Smooth muscle cell (in vitro differentiated cells): ENCODE measurements at regions not wholly inside any gene's neighbourhood (a gene's known extent, or its start where the extent isn't known, plus 50 kb on each side); places are given as distances from the start of the nearest gene placed in this dataset.

Source experiments
- DNase-seq: peaks from one replicate; lab custom pipeline; 2025; ENCODE audit not compliant: unreplicated experiment; lab: John Stamatoyannopoulos, UW
- H2AFZ ChIP-seq: fragments of 200-600 bp; sonication (generic); 2 replicates; pipeline ENCODE4 v1.6.0; 2016; ENCODE audit warnings: antibody characterized with exemption, low read depth, mild to moderate bottlenecking
- H3F3A ChIP-seq: fragments of 200-600 bp; sonication (generic); 2 replicates; pipeline ENCODE4 v1.6.0; 2017; ENCODE audit warnings: antibody characterized with exemption, low read depth
- H3K27ac ChIP-seq: fragments of 200-600 bp; sonication (generic); 2 replicates; pipeline ENCODE4 v1.5.1; 2016; ENCODE audit warnings: low read depth, mild to moderate bottlenecking
- H3K27me3 ChIP-seq: fragments of 200-600 bp; sonication (generic); 2 replicates; pipeline ENCODE4 v1.6.1; 2016; ENCODE audit warnings: low read depth, mild to moderate bottlenecking
- H3K36me3 ChIP-seq: fragments of 200-600 bp; sonication (generic); 2 replicates; pipeline ENCODE4 v1.5.1; 2016; ENCODE audit warnings: low read depth
- H3K4me1 ChIP-seq: fragments of 200-600 bp; sonication (generic); 2 replicates; pipeline ENCODE4 v1.5.1; 2016; ENCODE audit warnings: low read depth
- H3K4me2 ChIP-seq: fragments of 200-600 bp; sonication (generic); 2 replicates; pipeline ENCODE4 v1.6.0; 2016; ENCODE audit warnings: mild to moderate bottlenecking
- H3K4me3 ChIP-seq: fragments of 200-600 bp; sonication (generic); 2 replicates; pipeline ENCODE4 v1.5.1; 2016; ENCODE audit warnings: mild to moderate bottlenecking
- H3K79me2 ChIP-seq: fragments of 200-600 bp; sonication (generic); 2 replicates; pipeline ENCODE4 v1.6.0; 2016; ENCODE audit warnings: low read depth, mild to moderate bottlenecking
- H3K9ac ChIP-seq: fragments of 200-600 bp; sonication (generic); 2 replicates; pipeline ENCODE4 v1.6.0; 2016; ENCODE audit warnings: low read depth
- H3K9me3 ChIP-seq: fragments of 200-600 bp; sonication (generic); replicated peaks from 2 replicates; pipeline ENCODE4 v1.5.1; 2016; ENCODE audit warnings: low read depth
- H4K20me1 ChIP-seq: fragments of 200-600 bp; sonication (generic); 2 replicates; pipeline ENCODE4 v1.6.0; 2016; ENCODE audit warnings: low read depth
- CTCF ChIP-seq: fragments of 200-600 bp; sonication (generic); IDR thresholded peaks from 2 replicates; pipeline ENCODE4 v1.5.1; 2017; ENCODE audit warnings: borderline replicate concordance, mild to moderate bottlenecking, antibody characterized with exemption; ENCODE audit not compliant: insufficient read depth, poor library complexity, severe bottlenecking
- WGBS: methylation state at CpG from one replicate; pipeline ENCODE4 v1.1.7; 2016; ENCODE audit warnings: low lambda C conversion rate; 5-methylcytosine and 5-hydroxymethylcytosine counted together

DNA sequence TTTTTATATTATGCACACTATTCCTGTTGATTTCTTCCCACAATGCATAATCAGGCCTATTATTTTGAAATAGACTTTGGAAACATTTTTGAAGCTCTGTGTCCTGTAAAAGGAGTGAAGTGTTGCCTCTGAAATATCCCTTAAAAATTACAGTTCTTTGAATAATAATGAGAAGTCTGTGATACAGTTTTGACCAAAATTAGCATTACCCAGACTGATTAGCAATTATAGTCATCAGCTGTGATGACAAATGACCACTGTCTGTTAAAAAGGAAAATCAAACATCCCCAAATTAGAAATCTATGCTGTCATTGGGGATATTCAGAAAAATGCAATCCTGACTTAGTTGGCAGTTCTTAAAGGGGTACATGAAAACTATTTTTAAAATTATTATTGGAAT lies 63.7 kb downstream of the PTGS2 start:
- no peak overlapping the region for H3K27ac ChIP-seq
- H3F3A ChIP-seq, result no peaks in the 10 kb centered on the region

DNA sequence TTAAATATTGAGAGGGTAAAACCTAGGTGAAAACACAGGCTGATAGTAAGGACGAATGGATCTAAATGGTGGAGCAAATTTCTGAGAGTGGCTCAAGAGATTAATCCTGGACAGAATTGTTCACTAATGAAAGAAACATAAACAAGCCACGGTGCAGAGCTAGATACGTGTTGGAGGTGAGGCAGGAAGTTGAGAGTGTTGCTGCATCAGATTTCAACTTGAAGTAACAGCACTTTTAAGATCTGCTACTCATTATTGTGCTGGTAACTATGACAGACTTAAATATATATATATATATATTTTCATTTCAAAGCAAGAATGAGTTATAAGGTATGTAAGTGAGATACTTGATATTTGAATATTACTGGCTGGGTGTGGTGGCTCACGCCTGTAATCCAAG lies 64.9 kb downstream of the PTGS2 start:
- 88% methylated on average over 4 of the region's 4 CpGs for WGBS
- Histone ChIP-seq H2AFZ (no peak overlapping the region), H3K9me3 (no peaks in the 10 kb centered on the region), H3K27ac (no peak overlapping the region), H3F3A (no peaks in the 10 kb centered on the region), H3K4me2 (no peak overlapping the region), H3K36me3 (no peaks in the 10 kb centered on the region), H3K79me2 (no peaks in the 10 kb centered on the region), H3K9ac (no peak overlapping the region), H3K27me3 (no peaks in the 10 kb centered on the region), H3K4me1 (no peaks in the 10 kb centered on the region), H4K20me1 (no peaks in the 10 kb centered on the region), H3K4me3 (no peak overlapping the region)
- no peak for DNase-seq
- TF ChIP-seq CTCF, result no peak

More for the DNA sequence above, 63.7 kb downstream of the PTGS2 start:
- Histone ChIP-seq H3K36me3 (no peaks in the 10 kb centered on the region), H4K20me1 (no peaks in the 10 kb centered on the region), H3K9ac (no peak overlapping the region), H3K4me2 (no peak overlapping the region), H2AFZ (no peak overlapping the region), H3K4me3 (no peak overlapping the region), H3K27me3 (no peaks in the 10 kb centered on the region), H3K9me3 (no peaks in the 10 kb centered on the region), H3K4me1 (no peaks in the 10 kb centered on the region), H3K79me2 (no peaks in the 10 kb centered on the region)
- TF ChIP-seq CTCF, result no peak
- DNase-seq, result no peak

- DNase-seq, result no peak
- no peak overlapping the region for H3K4me3 ChIP-seq
- H3K4me2 ChIP-seq, result no peak overlapping the region
- H2AFZ ChIP-seq, result no peak overlapping the region
- no peak overlapping the region for H3K9ac ChIP-seq
- no peaks in the 10 kb centered on the region for H3K4me1 ChIP-seq
- H3K27me3 ChIP-seq, result no peaks in the 10 kb centered on the region
- H3K36me3 ChIP-seq, result no peaks in the 10 kb centered on the region
- no peaks in the 10 kb centered on the region for H3K79me2 ChIP-seq
- WGBS, result 97% methylated on average over 3 of the region's 3 CpGs
- no peaks in the 10 kb centered on the region for H4K20me1 ChIP-seq
- no peaks in the 10 kb centered on the region for H3K9me3 ChIP-seq
- no peaks in the 10 kb centered on the region for H3F3A ChIP-seq
- no peak overlapping the region for H3K27ac ChIP-seq
- TF ChIP-seq CTCF, result no peak
Observed at GRCh38 chr1:186611156-186611555, 69.1 kb downstream of the PTGS2 start.

DNA sequence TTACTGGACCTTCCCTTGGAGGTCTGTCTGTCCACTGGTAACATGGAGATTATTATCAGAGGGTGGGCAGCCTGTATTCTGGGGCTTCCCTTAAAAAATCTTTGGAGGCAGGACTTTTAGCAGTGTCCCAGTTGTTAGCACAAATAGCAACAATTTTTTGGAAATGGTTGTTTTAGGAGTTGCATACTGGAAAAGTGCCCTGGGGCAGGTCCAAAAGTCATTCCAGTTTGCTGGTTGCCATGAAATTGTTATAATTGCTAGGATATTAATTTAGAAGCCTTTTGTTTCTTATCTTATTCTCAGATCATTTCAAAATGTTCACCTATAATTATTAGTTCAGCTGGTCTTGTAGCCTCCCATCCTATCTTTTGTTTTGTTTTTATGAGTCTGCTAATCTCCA lies 71.0 kb downstream of the PTGS2 start:
- Histone ChIP-seq H3K36me3 (no peaks in the 10 kb centered on the region), H3K4me3 (no peak overlapping the region), H3K9ac (no peak overlapping the region), H3F3A (no peaks in the 10 kb centered on the region), H4K20me1 (no peaks in the 10 kb centered on the region), H3K79me2 (no peaks in the 10 kb centered on the region), H3K4me2 (no peak overlapping the region), H3K9me3 (no peaks in the 10 kb centered on the region), H2AFZ (no peak overlapping the region), H3K27ac (no peak overlapping the region), H3K4me1 (no peaks in the 10 kb centered on the region), H3K27me3 (no peaks in the 10 kb centered on the region)
- no peak for DNase-seq
- TF ChIP-seq CTCF, result no peak
